Left ventricle myocardium inferior (tissue), 1 donor: ENCODE measurements at regions not wholly inside any gene's neighbourhood (a gene's known extent, or its start where the extent isn't known, plus 50 kb on each side); places are given as distances from the start of the nearest gene placed in this dataset.

Experiments used
- DNase-seq: peaks from one replicate; pipeline ENCODE4 v3.0.0-alpha.2; 2020
- H3K27ac ChIP-seq: fragments of 200-600 bp; replicated peaks from 2 replicates; pipeline ENCODE4 v1.8.0; 2021
- H3K27me3 ChIP-seq: fragments of 200-600 bp; 2 replicates; pipeline ENCODE4 v1.8.0; 2021; ENCODE audit warnings: low read depth
- H3K36me3 ChIP-seq: fragments of 200-600 bp; 2 replicates; pipeline ENCODE4 v1.8.0; 2021
- H3K4me1 ChIP-seq: fragments of 200-600 bp; 2 replicates; pipeline ENCODE4 v1.8.0; 2021
- H3K4me3 ChIP-seq: fragments of 200-600 bp; 2 replicates; pipeline ENCODE4 v1.8.0; 2021; ENCODE audit warnings: mild to moderate bottlenecking, moderate library complexity
- H3K9me3 ChIP-seq: fragments of 200-600 bp; replicated peaks from 2 replicates; pipeline ENCODE4 v1.8.0; 2021
- CTCF ChIP-seq: fragments of 200-600 bp; IDR thresholded peaks from 2 replicates; pipeline ENCODE4 v1.8.0; 2021; ENCODE audit warnings: antibody characterized with exemption, mild to moderate bottlenecking, borderline replicate concordance
- intact Hi-C: fragments of 100-400 bp; cut with micrococcal nuclease; formaldehyde crosslinking; loops from one replicate; pipeline ENCODE4 v1.11.0; 2022
- donor health status: DM: no; HTN: yes; CAD: no; lungs with severe emphysema.

DNA sequence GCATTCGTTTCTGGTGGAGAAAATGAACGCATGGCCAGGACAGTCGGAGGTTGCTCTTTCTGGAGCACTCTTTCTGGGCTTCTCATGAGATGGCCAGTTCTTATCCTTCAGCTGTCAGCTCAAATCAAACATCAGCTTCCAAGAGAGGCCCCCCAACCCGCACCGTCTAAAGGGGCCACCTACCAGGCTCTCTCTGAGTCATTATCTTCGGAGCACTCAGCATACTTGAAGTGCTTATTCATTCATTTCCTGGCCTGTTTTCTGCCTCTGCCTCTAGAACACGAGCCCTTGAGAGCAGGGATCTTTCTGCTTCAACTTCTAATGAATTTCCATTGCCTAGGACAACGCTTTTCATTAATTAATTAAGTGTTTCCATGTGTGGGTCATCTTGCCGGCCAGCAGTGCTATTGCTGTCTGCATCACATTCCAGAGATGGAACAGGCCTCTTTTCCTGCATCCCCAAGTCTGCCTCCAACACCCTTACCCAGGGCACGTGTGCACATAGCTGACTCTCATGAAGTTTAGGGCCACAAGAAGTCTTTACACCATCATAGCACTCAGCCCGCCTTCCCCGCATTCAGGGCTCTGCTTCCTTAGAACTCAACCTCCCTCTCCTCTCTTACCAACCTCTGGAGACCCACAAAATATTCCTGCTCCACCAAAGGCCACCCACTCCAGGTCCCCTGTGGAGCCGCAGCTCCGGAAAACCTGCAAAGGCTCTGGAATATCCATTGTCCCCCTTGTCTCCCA lies 52.1 kb upstream of the LAPTM5 start:
- intact Hi-C loops: no loop called here
- Histone ChIP-seq H3K27me3 (peaks cover 9% of the 10 kb centered on the region), H3K9me3 (no peaks in the 10 kb centered on the region), H3K4me1 (peaks cover 38% of the 10 kb centered on the region), H3K36me3 (no peaks in the 10 kb centered on the region), H3K4me3 (no peak overlapping the region), H3K27ac (peak overlapping the region; percentile 31)
- no peak for DNase-seq
- TF ChIP-seq CTCF: no peak

- Histone ChIP-seq H3K27ac (no peak overlapping the region), H3K4me1 (peaks cover 38% of the 10 kb centered on the region)
These were observed 50.6 kb upstream of the LAPTM5 start for GRCh38 chr1:30808067-30808662.

DNA sequence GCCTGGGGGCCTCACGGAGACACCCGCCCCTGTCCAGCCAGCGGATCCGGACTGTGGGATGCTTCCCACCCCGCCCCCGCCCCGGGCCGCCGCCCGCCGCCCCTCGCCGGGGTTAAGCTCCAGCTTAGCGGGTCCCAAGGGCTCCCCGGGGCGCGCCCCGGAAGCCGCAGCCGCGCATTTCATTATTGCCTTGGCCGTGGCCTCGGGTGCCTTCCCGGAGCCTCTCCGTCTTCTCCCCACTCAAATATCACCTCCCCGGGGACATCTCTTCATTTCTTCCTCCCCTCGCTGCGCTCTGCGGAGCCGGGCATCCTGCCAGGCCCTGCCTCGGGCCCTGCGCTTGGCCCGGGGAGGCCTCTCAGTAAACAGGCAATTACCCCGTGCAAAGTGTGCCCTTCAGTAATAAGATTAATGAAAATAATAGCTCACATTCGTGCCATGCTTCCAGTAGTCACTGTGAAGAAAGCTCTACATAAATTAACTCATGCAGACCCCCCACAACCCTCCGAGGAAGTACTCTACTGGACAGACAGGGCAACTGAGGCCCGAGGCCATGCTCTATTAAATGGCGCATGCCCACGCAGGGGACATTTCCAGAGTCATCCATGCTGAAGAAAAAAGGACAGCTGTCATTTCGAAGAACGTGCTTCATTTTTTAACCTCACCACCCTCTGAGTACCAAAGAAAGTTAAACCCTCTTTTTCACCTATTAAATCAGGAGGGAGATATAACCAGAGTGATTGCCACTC lies 49.9 kb upstream of the LAPTM5 start:
- intact Hi-C loops: no loop called here

More at GRCh38 chr1:30808067-30808662, 50.6 kb upstream of the LAPTM5 start:
- peaks cover 9% of the 10 kb centered on the region for H3K27me3 ChIP-seq
- H3K9me3 ChIP-seq: no peaks in the 10 kb centered on the region
- H3K36me3 ChIP-seq: no peaks in the 10 kb centered on the region
- DNase-seq: no peak
- TF ChIP-seq CTCF: no peak
- intact Hi-C loops: no loop called here
- no peak overlapping the region for H3K4me3 ChIP-seq

More for the DNA sequence above, 49.9 kb upstream of the LAPTM5 start:
- Histone ChIP-seq H3K9me3 (no peaks in the 10 kb centered on the region), H3K27ac (peak overlapping the region; percentile 1), H3K4me3 (peak overlapping the region; percentile 36), H3K4me1 (peaks cover 38% of the 10 kb centered on the region), H3K27me3 (peaks cover 3% of the 10 kb centered on the region), H3K36me3 (no peaks in the 10 kb centered on the region)
- no peak for TF ChIP-seq CTCF
- peak; percentile 47 for DNase-seq
